OCI-LY1 (cell line): ENCODE measurements at regions not wholly inside any gene's neighbourhood (a gene's known extent, or its start where the extent isn't known, plus 50 kb on each side); places are given as distances from the start of the nearest gene placed in this dataset.

Experiments
- H2AFZ ChIP-seq: fragments of 200-600 bp; sonication (generic), shearing (Covaris generic); 2 replicates; pipeline ENCODE4 v1.6.0; 2014; ENCODE audit warnings: antibody characterized with exemption, mild to moderate bottlenecking, low read length
- H3F3A ChIP-seq: fragments of 200-600 bp; sonication (generic), shearing (Covaris generic); 2 replicates; pipeline ENCODE4 v1.6.0; 2014; ENCODE audit warnings: mild to moderate bottlenecking, antibody characterized with exemption, low read length, moderate library complexity; ENCODE audit not compliant: insufficient read depth
- H3K27ac ChIP-seq: fragments of 200-600 bp; sonication (generic); 2 replicates; pipeline ENCODE4 v1.5.1; 2014; ENCODE audit warnings: low read length, mixed run types, mild to moderate bottlenecking, low read depth; ENCODE audit not compliant: poor library complexity, severe bottlenecking
- H3K27me3 ChIP-seq: fragments of 200-600 bp; sonication (generic); 2 replicates; pipeline ENCODE4 v1.6.0; 2014; ENCODE audit warnings: antibody characterized with exemption, mild to moderate bottlenecking, low read length, moderate library complexity; ENCODE audit not compliant: insufficient read depth
- H3K36me3 ChIP-seq: fragments of 200-600 bp; sonication (generic); 2 replicates; pipeline ENCODE4 v1.6.1; 2014; ENCODE audit warnings: mild to moderate bottlenecking, antibody characterized with exemption, low read length, moderate library complexity, mixed read lengths; ENCODE audit not compliant: insufficient read depth
- H3K4me1 ChIP-seq: fragments of 200-600 bp; sonication (generic); 2 replicates; pipeline ENCODE4 v1.5.1; 2014; ENCODE audit warnings: mild to moderate bottlenecking, low read length, moderate library complexity; ENCODE audit not compliant: insufficient read depth, severe bottlenecking
- H3K4me2 ChIP-seq: fragments of 200-600 bp; sonication (generic), shearing (Covaris generic); 2 replicates; pipeline ENCODE4 v1.6.1; 2014; ENCODE audit warnings: low read length
- H3K4me3 ChIP-seq: fragments of 200-600 bp; sonication (generic); 2 replicates; pipeline ENCODE4 v1.5.1; 2014; ENCODE audit warnings: low read length, low read depth, mild to moderate bottlenecking, mixed read lengths; ENCODE audit not compliant: poor library complexity, severe bottlenecking
- H3K79me2 ChIP-seq: fragments of 200-600 bp; shearing (Covaris generic); 2 replicates; pipeline ENCODE4 v1.6.1; 2016; ENCODE audit warnings: mixed run types, low read length, mixed read lengths; ENCODE audit not compliant: insufficient read depth
- H3K9ac ChIP-seq: fragments of 200-600 bp; sonication (generic), shearing (Covaris generic); 2 replicates; pipeline ENCODE4 v1.6.1; 2014; ENCODE audit warnings: mild to moderate bottlenecking, low read length, mixed read lengths
- H3K9me2 ChIP-seq: fragments of 200-600 bp; sonication (generic), shearing (Covaris generic); 2 replicates; pipeline ENCODE4 v1.6.1; 2014; ENCODE audit warnings: low read depth, mild to moderate bottlenecking, low read length, mixed read lengths
- H3K9me3 ChIP-seq: fragments of 200-600 bp; shearing (Covaris generic); 2 replicates; pipeline ENCODE4 v1.6.1; 2014; ENCODE audit warnings: low read length, mixed read lengths
- H4K20me1 ChIP-seq: fragments of 200-600 bp; sonication (generic), shearing (Covaris generic); 2 replicates; pipeline ENCODE4 v1.6.0; 2016; ENCODE audit warnings: mild to moderate bottlenecking, low read length; ENCODE audit not compliant: insufficient read depth
- CTCF ChIP-seq: fragments of 200-600 bp; sonication (generic), shearing (Covaris generic); IDR thresholded peaks from 2 replicates; pipeline ENCODE4 v1.5.1; 2017; ENCODE audit warnings: mild to moderate bottlenecking, antibody characterized with exemption, low read length, moderate library complexity, mixed read lengths
- EZH2 ChIP-seq: fragments of 200-600 bp; sonication (generic), shearing (Covaris generic); IDR thresholded peaks from 2 replicates; pipeline ENCODE4 v1.8.0; 2017; ENCODE audit warnings: borderline replicate concordance, mixed run types, mild to moderate bottlenecking, antibody characterized with exemption, low read length, moderate library complexity, mixed read lengths

DNA sequence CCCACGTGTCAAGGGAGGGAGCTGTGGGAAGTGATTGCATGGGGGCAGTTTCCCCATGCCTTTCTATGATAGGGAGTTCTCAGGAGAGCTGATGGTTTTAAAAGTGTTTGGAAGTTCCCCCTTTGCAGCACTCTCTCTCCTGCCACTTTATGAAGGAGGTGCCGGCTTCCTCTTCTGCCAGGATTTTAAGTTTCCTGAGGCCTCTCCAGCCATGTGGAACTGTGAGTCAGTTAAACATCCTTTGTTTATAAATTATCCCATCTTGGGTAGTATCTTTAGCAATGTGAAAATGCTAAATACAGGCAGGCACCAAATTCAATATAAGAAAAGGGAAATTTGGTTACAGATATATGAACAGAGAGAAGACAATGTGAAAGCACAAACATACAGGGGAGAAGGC, 96.4 kb upstream of the EPHA7 start:
- Histone ChIP-seq H3K4me1 (no peaks in the 10 kb centered on the region), H3K9me3 (no peaks in the 10 kb centered on the region), H3K36me3 (no peaks in the 10 kb centered on the region), H4K20me1 (no peaks in the 10 kb centered on the region), H3K27me3 (no peaks in the 10 kb centered on the region), H3K4me2 (no peak overlapping the region), H3K9me2 (no peaks in the 10 kb centered on the region), H2AFZ (no peak overlapping the region), H3F3A (no peaks in the 10 kb centered on the region), H3K4me3 (no peak overlapping the region), H3K27ac (no peak overlapping the region), H3K79me2 (no peaks in the 10 kb centered on the region), H3K9ac (no peak overlapping the region)
- TF ChIP-seq EZH2: no peak
- no peak for TF ChIP-seq CTCF

- Histone ChIP-seq H3K4me2 (no peak overlapping the region), H3K36me3 (no peaks in the 10 kb centered on the region), H3F3A (no peaks in the 10 kb centered on the region), H4K20me1 (no peaks in the 10 kb centered on the region), H2AFZ (no peak overlapping the region), H3K9me3 (no peaks in the 10 kb centered on the region), H3K27me3 (no peaks in the 10 kb centered on the region), H3K79me2 (no peaks in the 10 kb centered on the region), H3K27ac (no peak overlapping the region), H3K4me3 (no peak overlapping the region), H3K9ac (no peak overlapping the region), H3K9me2 (no peaks in the 10 kb centered on the region), H3K4me1 (no peaks in the 10 kb centered on the region)
- TF ChIP-seq EZH2: no peak
- TF ChIP-seq CTCF: no peak
Observed at GRCh38 chr6:93498713-93499112, 79.4 kb upstream of the EPHA7 start.

- TF ChIP-seq EZH2 (no peak), CTCF (no peak)
Observed at GRCh38 chr6:93496548-93496947, 77.2 kb upstream of the EPHA7 start.

More at GRCh38 chr6:93496548-93496947, 77.2 kb upstream of the EPHA7 start:
- H3K27me3 ChIP-seq: no peaks in the 10 kb centered on the region
- no peak overlapping the region for H3K4me3 ChIP-seq
- H3K4me1 ChIP-seq: no peaks in the 10 kb centered on the region
- H3K4me2 ChIP-seq: no peak overlapping the region
- H3F3A ChIP-seq: no peaks in the 10 kb centered on the region
- H4K20me1 ChIP-seq: no peaks in the 10 kb centered on the region
- no peak overlapping the region for H2AFZ ChIP-seq
- H3K27ac ChIP-seq: no peak overlapping the region
- no peaks in the 10 kb centered on the region for H3K9me2 ChIP-seq
- no peaks in the 10 kb centered on the region for H3K79me2 ChIP-seq
- no peaks in the 10 kb centered on the region for H3K36me3 ChIP-seq
- H3K9ac ChIP-seq: no peak overlapping the region
- H3K9me3 ChIP-seq: no peaks in the 10 kb centered on the region
